ENCODE measurements at regions not wholly inside any gene's neighbourhood (a gene's known extent, or its start where the extent isn't known, plus 50 kb on each side); places are given as distances from the start of the nearest gene placed in this dataset.
"Not testable (repeated sequence)": the region's sequence is repeated elsewhere in the genome, so short reads cannot be mapped to it uniquely, and the experiment has no call there.

- no peak for DNase-seq
- H3K27me3 ChIP-seq (ENCODE audit: control insufficient read depth, insufficient read depth, low read length): no peaks in the 10 kb centered on the region
- H3K4me3 ChIP-seq (ENCODE audit: insufficient read depth, low read depth, low read length): no peak overlapping the region
- H3K36me3 ChIP-seq (replicated peaks; ENCODE audit: control insufficient read depth, insufficient read depth, low read length): no peaks in the 10 kb centered on the region
These were observed 198.8 kb downstream of the CTTN start for GRCh38 chr11:70597006-70597555.

GRCh38 chr11:70597751-70598625 lies 199.7 kb downstream of the CTTN start:
- Histone ChIP-seq H3K27me3 (ENCODE audit: control insufficient read depth, insufficient read depth, low read length) (no peaks in the 10 kb centered on the region), H3K4me3 (ENCODE audit: insufficient read depth, low read depth, low read length) (no peak overlapping the region), H3K36me3 (replicated peaks; ENCODE audit: control insufficient read depth, insufficient read depth, low read length) (no peaks in the 10 kb centered on the region)
- DNase-seq: no peak

- not testable (repeated sequence) for H3K36me3 ChIP-seq (replicated peaks; ENCODE audit: control insufficient read depth, insufficient read depth, low read length); H3K27me3 ChIP-seq (ENCODE audit: control insufficient read depth, insufficient read depth, low read length); DNase-seq; H3K4me3 ChIP-seq (ENCODE audit: insufficient read depth, low read depth, low read length)
These were observed 202.6 kb downstream of the CTTN start for GRCh38 chr11:70600911-70601415.

GRCh38 chr11:70601861-70602538 lies 203.7 kb downstream of the CTTN start:
- H3K27me3 ChIP-seq (ENCODE audit: control insufficient read depth, insufficient read depth, low read length): no peaks in the 10 kb centered on the region

GRCh38 chr11:70603114-70603755 lies 204.9 kb downstream of the CTTN start:
- Histone ChIP-seq H3K27me3 (ENCODE audit: control insufficient read depth, insufficient read depth, low read length) (no peaks in the 10 kb centered on the region), H3K4me3 (ENCODE audit: insufficient read depth, low read depth, low read length) (no peak overlapping the region), H3K36me3 (replicated peaks; ENCODE audit: control insufficient read depth, insufficient read depth, low read length) (no peaks in the 10 kb centered on the region)
- DNase-seq: no peak

More at GRCh38 chr11:70601861-70602538, 203.7 kb downstream of the CTTN start:
- no peak overlapping the region for H3K4me3 ChIP-seq (ENCODE audit: insufficient read depth, low read depth, low read length)
- no peaks in the 10 kb centered on the region for H3K36me3 ChIP-seq (replicated peaks; ENCODE audit: control insufficient read depth, insufficient read depth, low read length)
- DNase-seq: no peak

GRCh38 chr11:70603756-70604211 lies 205.5 kb downstream of the CTTN start:
- H3K27me3 ChIP-seq (ENCODE audit: control insufficient read depth, insufficient read depth, low read length): no peaks in the 10 kb centered on the region
- H3K36me3 ChIP-seq (replicated peaks; ENCODE audit: control insufficient read depth, insufficient read depth, low read length): no peaks in the 10 kb centered on the region
- no peak overlapping the region for H3K4me3 ChIP-seq (ENCODE audit: insufficient read depth, low read depth, low read length)
- no peak for DNase-seq

GRCh38 chr11:70604221-70604620 lies 205.9 kb downstream of the CTTN start:
- H3K36me3 ChIP-seq (replicated peaks; ENCODE audit: control insufficient read depth, insufficient read depth, low read length): no peaks in the 10 kb centered on the region
- no peak overlapping the region for H3K4me3 ChIP-seq (ENCODE audit: insufficient read depth, low read depth, low read length)
- no peak for DNase-seq
- no peaks in the 10 kb centered on the region for H3K27me3 ChIP-seq (ENCODE audit: control insufficient read depth, insufficient read depth, low read length)

GRCh38 chr11:70604630-70605467 lies 206.5 kb downstream of the CTTN start:
- DNase-seq: no peak
- Histone ChIP-seq H3K36me3 (replicated peaks; ENCODE audit: control insufficient read depth, insufficient read depth, low read length) (no peaks in the 10 kb centered on the region), H3K4me3 (ENCODE audit: insufficient read depth, low read depth, low read length) (no peak overlapping the region), H3K27me3 (ENCODE audit: control insufficient read depth, insufficient read depth, low read length) (no peaks in the 10 kb centered on the region)

- Histone ChIP-seq H3K4me3 (ENCODE audit: insufficient read depth, low read depth, low read length) (no peak overlapping the region), H3K27me3 (ENCODE audit: control insufficient read depth, insufficient read depth, low read length) (no peaks in the 10 kb centered on the region), H3K36me3 (replicated peaks; ENCODE audit: control insufficient read depth, insufficient read depth, low read length) (no peaks in the 10 kb centered on the region)
- no peak for DNase-seq
These were observed 207.1 kb downstream of the CTTN start for GRCh38 chr11:70605468-70605815.

GRCh38 chr11:70605846-70606245 lies 207.5 kb downstream of the CTTN start:
- DNase-seq: no peak
- H3K36me3 ChIP-seq (replicated peaks; ENCODE audit: control insufficient read depth, insufficient read depth, low read length): no peaks in the 10 kb centered on the region
- no peak overlapping the region for H3K4me3 ChIP-seq (ENCODE audit: insufficient read depth, low read depth, low read length)
- H3K27me3 ChIP-seq (ENCODE audit: control insufficient read depth, insufficient read depth, low read length): no peaks in the 10 kb centered on the region

- no peak for DNase-seq
- Histone ChIP-seq H3K27me3 (ENCODE audit: control insufficient read depth, insufficient read depth, low read length) (no peaks in the 10 kb centered on the region), H3K36me3 (replicated peaks; ENCODE audit: control insufficient read depth, insufficient read depth, low read length) (no peaks in the 10 kb centered on the region), H3K4me3 (ENCODE audit: insufficient read depth, low read depth, low read length) (no peak overlapping the region)
These were observed 208.1 kb downstream of the CTTN start for GRCh38 chr11:70606248-70606950.

GRCh38 chr11:70606951-70607330 lies 208.6 kb downstream of the CTTN start:
- DNase-seq: no peak
- no peak overlapping the region for H3K4me3 ChIP-seq (ENCODE audit: insufficient read depth, low read depth, low read length)
- no peaks in the 10 kb centered on the region for H3K36me3 ChIP-seq (replicated peaks; ENCODE audit: control insufficient read depth, insufficient read depth, low read length)

GRCh38 chr11:70607561-70607960 lies 209.2 kb downstream of the CTTN start:
- Histone ChIP-seq H3K27me3 (ENCODE audit: control insufficient read depth, insufficient read depth, low read length) (no peaks in the 10 kb centered on the region), H3K4me3 (ENCODE audit: insufficient read depth, low read depth, low read length) (no peak overlapping the region), H3K36me3 (replicated peaks; ENCODE audit: control insufficient read depth, insufficient read depth, low read length) (no peaks in the 10 kb centered on the region)
- no peak for DNase-seq

More at GRCh38 chr11:70606951-70607330, 208.6 kb downstream of the CTTN start:
- H3K27me3 ChIP-seq (ENCODE audit: control insufficient read depth, insufficient read depth, low read length): no peaks in the 10 kb centered on the region

All from H7 (cell line).